B cell (primary cell): ENCODE measurements at regions not wholly inside any gene's neighbourhood (a gene's known extent, or its start where the extent isn't known, plus 50 kb on each side); places are given as distances from the start of the nearest gene placed in this dataset.

Experiments
- EZH2 ChIP-seq: IDR thresholded peaks from 2 replicates; pipeline ENCODE4 v1.6.1; 2012; ENCODE audit warnings: borderline replicate concordance, low read depth, mild to moderate bottlenecking, moderate library complexity, low read length; ENCODE audit not compliant: insufficient read depth, poor library complexity, severe bottlenecking
- TF ChIP-seq, protein P1 (sequence below): fragments of 200-600 bp; IDR thresholded peaks from one replicate; pipeline ENCODE4 v1.8.0; 2022; ENCODE audit warnings: antibody characterized with exemption, mild to moderate bottlenecking

DNA sequence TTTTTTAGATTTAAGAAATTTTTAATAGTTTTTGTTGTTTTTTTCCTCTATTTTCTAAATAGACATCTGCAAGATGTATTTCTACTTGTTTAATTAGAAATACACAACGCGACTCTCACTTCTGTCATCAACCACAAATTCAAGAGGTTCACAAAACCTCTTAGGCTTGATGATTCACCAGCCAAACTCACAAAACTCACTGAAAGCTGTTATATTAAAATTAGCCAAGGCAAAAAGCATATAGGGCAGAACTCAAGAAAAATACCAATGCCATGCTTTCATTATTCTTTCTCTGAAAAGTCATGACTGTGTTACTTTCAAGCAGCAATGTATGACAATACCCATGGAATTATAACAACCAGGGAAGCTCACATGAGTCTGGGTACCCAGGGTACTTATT is 487.0 kb upstream of the RGS18 start:
- TF ChIP-seq, protein P1, sequence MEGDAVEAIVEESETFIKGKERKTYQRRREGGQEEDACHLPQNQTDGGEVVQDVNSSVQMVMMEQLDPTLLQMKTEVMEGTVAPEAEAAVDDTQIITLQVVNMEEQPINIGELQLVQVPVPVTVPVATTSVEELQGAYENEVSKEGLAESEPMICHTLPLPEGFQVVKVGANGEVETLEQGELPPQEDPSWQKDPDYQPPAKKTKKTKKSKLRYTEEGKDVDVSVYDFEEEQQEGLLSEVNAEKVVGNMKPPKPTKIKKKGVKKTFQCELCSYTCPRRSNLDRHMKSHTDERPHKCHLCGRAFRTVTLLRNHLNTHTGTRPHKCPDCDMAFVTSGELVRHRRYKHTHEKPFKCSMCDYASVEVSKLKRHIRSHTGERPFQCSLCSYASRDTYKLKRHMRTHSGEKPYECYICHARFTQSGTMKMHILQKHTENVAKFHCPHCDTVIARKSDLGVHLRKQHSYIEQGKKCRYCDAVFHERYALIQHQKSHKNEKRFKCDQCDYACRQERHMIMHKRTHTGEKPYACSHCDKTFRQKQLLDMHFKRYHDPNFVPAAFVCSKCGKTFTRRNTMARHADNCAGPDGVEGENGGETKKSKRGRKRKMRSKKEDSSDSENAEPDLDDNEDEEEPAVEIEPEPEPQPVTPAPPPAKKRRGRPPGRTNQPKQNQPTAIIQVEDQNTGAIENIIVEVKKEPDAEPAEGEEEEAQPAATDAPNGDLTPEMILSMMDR: no peak
- no peak for TF ChIP-seq EZH2
